GM18517 (cell line): ENCODE measurements at regions not wholly inside any gene's neighbourhood (a gene's known extent, or its start where the extent isn't known, plus 50 kb on each side); places are given as distances from the start of the nearest gene placed in this dataset.
"Not testable (repeated sequence)": the region's sequence is repeated elsewhere in the genome, so short reads cannot be mapped to it uniquely, and the experiment has no call there.

ENCODE experiments used
- ATAC-seq: cut with Tn5 transposase; IDR thresholded peaks from one replicate; pipeline ENCODE4 v1.9.1; 2021; ENCODE audit warnings: mild to moderate bottlenecking, moderate library complexity; ENCODE audit not compliant: unreplicated experiment

DNA sequence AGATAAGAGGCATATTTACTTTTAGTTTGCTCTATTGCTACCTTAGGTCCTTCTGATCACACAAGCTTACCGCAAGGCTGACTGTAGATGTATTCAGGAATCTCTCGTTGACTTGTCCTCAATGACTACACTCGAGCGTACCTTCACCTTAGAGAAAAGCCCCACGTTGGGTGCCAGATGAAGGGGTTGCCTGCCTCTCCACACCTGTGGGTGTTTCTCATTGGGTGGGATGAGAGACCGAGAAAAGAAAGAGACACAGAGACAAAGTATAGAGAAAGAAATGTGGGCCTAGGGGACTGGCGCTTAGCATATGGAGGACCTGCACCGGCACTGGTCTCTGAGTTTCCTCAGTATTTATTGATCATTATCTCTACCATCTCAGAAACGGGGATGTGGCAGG, 51.8 kb downstream of the ASCL4 start:
- ATAC-seq: no peak

DNA sequence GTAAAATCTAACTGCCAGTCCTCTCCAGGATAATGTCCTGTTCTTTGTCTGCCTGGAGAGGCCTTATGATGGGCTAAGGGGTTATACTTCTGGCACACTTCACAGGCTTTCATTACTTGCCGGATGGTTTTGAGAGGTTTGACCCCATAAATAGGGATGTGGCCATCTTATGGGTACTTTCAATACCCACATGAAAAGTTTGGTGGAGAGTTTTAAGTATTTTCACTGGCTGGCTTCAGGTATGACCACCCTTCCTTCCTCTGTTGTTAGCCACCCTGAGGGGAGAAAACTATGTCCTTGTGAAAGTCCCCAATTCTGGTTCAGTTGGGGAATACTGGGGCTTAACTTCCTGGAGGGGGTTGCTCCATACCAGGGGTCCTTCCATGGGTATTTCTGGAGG, 54.8 kb downstream of the ASCL4 start:
- ATAC-seq: no peak

DNA sequence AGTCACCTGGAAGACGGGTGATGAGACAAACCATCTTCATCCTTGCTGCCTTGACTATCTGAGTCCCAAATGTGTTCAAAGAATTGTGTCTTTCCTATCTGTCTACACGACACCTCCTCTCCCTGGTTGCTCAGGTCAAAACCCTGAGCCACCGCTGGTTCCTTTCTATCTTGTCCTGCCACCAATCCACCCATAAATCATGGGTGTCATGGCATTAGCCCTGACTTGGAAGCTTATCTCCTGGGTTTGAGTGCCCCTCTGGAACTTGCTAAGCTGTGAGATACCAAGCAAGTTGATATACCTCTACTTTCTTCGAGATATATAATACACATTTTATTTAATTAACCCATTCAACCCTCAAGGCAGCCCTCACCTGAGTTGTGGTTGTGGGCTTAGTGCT, 57.9 kb downstream of the ASCL4 start:
- ATAC-seq: no peak

DNA sequence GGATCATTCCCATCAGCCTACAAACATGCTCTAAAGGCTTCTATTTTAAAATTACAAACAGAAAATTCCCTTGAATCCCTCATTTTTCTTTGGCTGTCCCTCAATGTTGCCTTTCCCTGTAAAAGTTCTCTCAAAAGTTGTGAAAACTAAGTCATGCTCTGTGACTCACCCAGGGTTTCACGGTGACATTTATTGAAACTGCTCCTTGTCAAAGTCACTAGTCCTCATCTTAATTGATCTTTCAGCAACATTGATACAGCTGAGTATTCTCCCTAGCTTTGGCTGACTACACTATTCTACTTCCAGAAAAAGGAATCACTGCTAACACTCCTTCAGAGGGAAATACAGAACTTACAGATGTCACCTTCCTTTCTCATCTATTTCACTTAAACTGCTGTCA, 65.7 kb downstream of the ASCL4 start:
- no peak for ATAC-seq

DNA sequence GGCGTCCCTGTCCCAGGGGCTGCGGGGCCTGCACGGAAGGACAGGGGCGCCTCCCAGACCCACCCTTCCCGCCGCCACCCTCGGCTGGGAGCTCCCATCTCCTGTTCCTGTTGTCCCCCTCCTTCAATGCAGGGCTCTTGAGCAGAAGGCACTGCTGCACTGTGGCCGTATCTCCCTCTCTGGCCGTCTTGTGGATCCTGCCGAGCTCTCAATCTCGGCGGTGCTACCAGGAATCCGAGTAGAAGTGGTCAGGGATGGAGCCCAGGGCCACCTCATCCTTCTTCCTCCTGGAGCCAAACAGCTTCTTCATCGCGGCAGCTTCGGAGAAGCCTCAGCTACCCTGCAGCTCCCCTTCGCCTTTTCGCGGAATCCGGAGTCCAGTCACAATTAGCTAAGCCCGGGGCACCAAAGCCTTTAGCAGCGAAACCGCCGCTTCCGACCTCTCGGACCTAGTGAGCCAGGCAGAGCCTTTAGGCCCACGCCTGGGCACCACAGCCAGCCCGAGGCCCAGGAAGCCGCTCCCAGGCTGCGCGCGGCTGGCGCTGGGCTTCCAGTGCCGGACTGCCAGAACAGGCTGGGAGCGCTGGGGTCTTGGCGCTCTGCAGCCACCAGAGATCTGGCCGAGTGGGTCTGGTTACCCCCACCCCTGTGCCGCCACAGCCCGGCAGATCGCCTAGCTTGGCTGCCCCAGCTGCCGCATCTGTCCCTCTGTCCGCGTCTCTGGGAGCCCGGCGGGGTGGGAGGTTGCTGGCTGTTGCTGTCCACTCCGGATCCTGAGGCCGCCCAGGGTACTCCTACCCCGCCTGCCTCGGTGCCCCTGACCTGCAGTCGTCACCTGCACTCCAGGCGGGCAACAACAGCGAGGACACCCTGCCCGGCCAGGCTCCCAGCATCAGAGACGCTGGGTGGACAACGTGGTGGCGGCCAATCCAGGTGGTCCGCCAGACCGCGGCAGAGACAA, 69.1 kb downstream of the ASCL4 start:
- no peak for ATAC-seq

DNA sequence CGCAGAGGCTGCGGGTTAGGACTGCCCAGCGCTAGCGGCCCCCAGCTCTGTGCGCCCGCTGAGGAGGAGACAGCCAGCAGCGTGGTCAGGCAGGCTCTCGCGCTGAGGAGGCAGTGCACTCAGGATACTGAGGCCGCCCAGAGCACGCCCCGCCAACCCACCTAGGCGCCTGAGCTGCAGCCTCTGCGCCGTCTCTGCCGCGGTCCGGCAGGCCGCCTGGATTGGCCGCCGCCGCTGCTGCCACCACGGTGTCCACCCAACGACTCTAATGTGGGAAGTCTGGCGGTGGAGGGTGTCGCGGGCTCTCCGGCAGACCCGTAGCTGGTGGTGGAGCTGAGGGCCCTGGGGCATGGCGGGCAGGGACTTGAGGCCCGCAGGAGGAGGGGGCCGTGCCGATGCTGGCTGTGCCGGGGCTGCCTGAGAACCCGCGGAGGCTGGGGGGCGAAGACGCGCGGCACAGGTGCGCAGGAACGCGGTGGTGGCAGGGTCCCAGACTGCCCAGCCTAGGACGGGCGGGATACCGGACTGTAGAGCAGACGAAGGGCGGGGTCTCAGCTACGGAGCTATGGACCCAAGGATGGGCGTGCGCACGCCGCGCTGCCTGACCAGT, 69.9 kb downstream of the ASCL4 start:
- ATAC-seq: no peak

DNA sequence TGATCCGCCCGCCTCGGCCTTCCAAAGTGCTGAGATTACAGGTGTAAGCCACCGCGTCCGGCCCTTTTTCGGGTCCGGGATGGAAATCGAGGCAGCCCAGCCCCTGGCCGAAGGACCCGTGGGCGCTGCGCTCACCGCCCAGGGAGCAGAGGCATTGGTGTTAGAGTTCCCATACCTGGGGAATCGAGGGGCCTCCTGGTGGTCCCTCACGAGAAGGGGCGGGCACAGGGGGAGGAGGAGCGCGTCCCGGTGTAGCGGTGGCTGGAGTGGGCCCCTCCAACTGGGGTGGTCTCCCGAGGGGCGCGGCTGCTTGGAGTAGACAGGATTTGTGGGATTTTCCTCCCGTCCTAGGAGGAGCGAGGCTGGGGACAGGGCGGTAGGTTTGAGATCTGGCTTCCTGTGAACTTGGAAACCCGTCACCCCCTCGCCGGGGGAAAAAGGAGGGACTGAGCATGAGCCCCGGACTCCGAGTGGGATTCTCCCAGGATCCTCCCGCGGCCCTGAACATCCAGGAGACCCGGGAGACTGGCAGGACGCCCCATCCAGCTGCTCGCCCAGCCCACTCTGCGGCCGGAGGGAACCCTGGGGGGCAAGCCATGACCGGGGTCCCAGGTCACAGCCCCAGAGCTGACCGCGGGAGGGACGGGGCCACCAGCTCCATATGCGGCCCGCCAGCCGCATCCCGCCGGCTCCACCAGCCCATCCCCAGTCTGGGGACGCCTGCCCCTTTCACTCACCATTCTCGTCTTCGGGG, 70.9 kb downstream of the ASCL4 start:
- no peak for ATAC-seq

DNA sequence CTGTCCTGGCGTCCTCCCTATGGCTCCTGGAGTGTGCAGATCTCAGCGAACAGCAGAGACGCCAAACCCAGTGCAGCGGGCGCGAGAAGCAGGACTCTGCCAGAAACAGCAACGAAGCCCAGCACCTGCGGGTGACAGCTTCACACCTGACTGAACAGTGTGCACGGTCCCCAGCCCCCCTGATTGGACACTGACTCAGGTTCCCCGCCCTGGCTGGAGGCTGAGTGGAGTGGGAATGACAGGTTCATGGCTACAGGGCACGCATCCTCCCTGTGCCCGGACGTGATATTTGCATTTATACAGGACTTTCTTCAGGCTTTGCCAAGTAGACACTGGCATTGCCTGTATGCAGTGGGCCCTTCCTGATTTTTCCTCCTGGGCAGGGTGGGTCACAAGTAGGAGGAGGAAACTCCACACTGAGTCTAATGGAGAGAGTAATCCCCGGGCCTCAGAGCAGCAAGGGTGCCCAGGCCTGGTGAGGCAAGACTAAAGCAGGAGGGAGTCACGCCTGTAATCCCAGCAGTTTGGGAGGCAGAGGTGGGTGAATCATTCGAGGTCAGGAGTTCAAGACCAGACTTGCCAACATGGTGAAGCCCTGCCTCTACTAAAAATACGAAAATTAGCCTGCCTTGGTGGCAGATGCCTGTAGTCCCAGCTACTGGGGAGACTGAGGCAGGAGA, 71.6 kb downstream of the ASCL4 start:
- ATAC-seq: no peak

DNA sequence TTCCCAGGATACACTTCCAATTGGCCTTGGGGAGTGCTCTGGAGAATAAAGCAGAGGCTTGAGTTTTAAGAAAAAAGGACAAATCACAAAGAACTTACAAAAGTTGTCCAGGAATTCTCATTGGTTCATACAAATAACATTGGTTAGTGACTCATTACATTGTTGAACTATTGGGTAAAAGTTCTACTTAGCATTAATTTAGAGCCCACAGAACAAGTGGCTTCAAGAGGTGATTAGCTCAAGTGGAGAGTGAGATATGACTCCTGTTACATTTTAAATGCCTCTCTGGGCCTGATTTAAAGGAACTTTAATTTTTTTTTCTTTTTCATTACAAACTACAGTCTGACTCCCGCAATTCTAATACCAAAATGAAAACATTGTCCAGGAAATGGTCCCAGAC, 72.9 kb downstream of the ASCL4 start:
- ATAC-seq: no peak

DNA sequence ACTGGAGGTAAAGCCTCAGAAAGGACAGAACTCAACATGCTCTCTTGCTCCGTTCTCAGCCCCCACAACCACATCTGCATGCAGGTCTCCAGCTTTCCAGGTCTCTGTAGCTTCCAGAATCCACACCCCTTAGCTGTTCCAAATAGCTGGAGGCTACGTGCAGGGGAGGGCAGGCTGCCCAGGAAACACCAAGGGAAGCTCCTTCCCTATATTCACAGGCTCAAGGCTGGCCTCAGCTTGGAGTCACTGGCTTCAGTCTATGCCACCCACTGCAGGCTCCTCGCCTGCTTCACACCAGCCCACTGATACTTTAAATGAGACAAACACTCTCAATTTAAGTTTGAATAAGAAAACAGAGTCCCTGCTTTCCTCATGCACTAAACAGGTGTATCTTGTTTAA, 73.3 kb downstream of the ASCL4 start:
- no peak for ATAC-seq

DNA sequence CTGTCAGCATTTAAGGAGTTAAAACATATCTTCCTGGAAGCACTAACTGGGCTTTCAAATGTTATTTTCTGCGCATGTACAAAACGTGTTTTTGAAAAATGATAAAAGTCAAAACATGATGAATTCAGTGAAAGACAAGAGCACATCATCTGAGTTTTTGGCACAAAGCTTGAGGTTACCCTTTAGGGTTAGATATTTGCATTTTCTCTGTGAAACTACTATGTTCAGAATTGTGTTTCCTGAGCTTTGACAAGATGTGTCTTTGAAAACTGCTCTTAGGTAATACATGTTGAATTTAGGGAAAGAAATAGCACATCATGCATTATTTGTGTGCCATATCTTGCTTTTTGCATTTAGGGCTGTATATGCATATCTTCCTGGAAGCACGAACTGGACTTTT, 79.0 kb downstream of the ASCL4 start:
- ATAC-seq: no peak

DNA sequence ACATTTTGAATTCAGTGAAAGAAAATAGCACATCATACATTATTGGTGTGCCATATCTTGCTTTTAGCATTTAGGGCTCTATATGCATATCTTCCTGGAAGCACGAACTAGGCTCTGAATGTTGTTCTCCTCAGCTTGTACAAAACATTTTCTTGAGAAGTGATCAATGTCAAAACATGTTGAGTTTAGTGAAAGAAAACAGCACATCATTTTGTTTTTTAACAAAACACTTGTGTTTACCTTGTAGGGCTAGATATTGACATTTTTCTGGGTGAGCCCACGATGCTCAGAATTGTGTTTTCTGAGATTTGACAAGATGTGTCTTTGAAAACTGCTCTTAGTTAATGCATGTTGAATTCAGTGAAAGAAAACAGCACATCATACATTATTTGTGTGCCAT, 81.0 kb downstream of the ASCL4 start:
- ATAC-seq: no peak

DNA sequence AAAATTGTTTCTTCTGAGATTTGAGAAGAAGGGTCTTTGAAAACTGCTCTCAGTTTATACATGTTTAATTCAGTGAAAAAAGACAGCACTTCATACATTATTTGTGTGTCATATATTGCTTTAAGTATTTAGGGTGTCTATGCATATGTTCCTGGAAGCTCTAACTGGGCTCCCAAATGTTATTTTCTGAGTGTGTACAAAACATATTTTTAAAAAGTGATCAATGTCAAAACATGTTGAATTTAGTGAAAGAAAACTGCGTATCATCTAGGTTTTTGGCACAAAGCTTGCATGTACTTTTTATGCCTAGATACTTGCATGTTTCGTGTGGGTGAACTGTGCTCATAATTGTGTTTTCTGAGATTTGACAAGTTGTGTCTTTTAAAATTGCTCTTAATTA, 81.6 kb downstream of the ASCL4 start:
- no peak for ATAC-seq

DNA sequence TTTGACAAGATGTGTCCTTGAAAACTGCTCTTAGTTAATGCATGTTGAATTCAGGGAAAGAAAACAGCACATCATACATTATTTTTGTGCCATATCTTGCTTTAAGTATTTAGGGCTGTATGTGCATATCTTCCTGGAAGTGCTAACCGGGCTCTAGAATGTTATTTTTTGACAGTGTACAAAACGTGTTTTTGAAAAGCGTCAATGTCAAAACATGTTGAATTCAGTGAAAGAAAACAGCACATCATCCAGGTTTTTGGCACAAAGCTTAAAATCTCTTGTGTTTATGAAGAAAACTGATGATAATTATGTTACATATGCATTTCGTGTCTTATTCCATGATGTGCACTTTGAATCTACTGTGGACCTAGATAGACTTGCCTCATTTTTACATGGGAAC, 82.7 kb downstream of the ASCL4 start:
- ATAC-seq: no peak

DNA sequence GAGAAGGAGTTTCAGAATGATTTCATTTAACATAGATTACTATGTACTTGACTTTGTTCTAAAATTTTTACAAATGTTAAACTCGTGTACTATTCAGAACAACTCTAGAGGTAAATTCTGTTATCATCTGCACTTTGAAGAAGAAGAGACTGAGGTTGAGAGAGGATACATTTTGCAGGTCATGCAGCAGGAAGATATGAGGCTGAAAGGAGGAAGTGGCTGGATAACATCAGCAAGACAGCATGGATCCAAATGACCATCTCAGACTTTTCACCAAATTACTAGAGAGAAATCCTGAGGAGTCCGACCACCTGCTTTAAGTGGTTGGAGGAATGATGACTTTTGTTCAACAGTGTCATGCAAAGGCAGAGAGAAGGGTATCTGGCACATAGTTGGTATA, 84.9 kb downstream of the ASCL4 start:
- no peak for ATAC-seq

DNA sequence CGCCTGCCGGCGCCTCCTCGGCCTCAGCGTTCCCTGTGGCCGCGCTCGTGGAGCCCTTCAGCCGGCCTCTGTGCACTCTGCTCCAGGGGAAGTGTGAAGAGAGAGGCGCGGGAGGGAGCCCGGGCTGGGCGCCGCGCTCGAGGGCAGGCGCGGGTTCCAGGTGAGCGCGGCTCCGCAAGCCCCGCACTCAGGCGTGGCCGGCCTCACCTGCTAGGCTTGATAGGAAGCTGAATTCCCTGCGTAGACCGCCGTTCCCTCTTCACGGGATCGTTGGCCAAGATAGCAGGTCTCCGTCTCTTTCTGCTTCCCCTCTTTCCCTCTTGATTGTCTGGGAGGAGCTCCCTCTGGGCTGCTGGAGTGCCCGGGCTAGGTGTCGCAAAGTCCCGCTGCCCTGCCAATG, 89.7 kb downstream of the ASCL4 start:
- ATAC-seq: no peak

DNA sequence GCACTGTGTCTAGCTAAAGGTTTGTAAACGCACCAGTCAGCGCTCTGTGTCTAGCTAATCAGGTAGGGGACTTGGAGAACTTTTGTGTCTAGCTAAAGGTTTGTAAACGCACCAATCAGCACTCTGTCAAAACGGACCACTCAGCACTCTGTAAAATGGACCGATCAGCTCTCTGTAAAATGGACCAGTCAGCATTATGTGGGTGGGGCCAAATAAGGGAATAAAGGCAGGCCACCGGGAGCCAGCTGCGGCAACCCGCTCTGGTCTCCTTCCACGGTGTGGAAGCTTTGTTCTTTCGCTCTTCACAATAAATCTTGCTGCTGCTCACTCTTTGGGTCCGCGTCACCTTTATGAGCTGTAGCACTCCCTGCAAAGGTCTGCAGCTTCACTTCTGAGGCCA, 90.2 kb downstream of the ASCL4 start:
- ATAC-seq: not testable (repeated sequence)

DNA sequence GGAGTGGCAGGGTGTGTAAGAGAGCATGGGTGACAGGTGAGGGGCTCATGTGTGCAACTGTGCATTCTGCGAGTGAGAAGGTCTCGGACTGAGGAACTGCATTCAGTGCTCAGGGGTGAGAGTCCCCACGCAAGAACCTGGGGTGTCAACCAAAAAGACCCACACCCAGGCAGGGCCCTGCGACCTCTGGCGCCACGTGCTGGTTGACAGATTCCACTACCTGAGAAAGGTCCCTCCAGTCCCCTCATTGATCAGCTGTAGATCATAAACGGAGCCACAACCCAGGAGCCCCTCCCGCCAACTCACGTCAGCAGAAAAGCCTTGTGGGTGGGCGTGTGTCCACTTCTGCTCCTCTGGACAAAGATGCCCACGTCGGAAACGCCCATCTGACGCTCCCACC, 98.7 kb downstream of the ASCL4 start:
- ATAC-seq: no peak

DNA sequence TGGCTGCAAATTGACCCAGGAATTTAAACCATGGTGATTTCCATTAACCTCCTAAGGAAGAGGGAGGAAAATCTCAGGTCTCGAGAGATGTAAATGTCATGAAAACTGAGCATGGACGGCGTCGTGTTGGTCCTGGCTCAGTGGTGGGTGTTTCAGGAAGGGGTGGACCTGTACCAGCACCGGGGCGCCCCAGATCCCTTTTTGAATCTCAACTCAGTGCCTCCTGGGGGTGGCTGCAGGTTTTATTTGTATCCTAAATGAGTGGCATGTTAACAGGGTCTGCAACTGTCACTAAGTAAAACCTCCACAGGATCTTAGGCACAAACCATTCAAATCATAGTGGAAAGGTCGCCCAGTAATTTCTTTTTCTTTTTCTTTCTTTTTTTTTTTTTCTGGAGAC, 101.3 kb downstream of the ASCL4 start:
- no peak for ATAC-seq

DNA sequence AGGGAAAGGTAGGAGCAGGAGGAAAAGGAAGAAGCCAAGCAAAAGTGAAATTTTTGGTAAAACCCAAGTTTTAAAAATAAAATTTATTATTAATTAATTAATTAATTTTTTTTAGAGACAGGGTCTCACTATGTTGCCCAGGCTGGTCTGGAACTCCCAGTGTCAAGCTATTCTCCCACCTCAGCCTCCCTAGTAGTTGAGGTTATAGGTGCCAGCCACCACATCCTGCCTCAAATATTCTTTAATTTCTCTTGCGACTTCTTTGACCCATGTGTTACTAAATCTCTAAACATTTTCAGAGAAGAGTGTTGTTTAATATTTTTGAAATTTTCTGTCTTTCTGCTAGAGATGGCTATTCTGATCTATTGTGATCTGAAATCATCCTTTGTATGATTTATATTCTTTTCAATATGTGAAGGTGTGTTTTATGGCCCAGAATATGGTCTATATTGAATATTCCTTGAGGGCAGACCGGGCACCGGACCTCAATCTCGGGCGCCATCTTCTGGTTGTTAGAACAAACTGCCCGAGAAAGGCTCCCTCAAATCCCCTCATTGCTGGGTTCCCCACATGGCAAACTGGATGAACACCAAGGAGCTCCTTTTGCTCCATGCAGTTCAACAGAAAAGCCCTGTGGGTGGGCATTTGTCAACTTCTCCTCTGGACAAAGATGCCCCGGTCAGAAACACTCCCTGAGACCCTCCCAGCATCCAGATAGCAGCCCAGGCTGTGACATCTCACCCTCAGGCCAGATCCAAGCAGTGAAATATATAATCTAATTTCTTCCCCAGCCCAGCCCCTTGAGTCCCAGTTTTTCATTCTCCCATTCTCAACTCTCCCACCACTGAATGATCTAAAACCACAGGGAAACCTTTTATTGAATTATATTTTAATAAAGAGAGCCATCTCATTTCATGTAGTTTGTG, 110.5 kb downstream of the ASCL4 start:
- ATAC-seq: peak; percentile 55
